ENCODE measurements at regions not wholly inside any gene's neighbourhood (a gene's known extent, or its start where the extent isn't known, plus 50 kb on each side); places are given as distances from the start of the nearest gene placed in this dataset.
"Not testable (repeated sequence)": the region's sequence is repeated elsewhere in the genome, so short reads cannot be mapped to it uniquely, and the experiment has no call there.

DNA sequence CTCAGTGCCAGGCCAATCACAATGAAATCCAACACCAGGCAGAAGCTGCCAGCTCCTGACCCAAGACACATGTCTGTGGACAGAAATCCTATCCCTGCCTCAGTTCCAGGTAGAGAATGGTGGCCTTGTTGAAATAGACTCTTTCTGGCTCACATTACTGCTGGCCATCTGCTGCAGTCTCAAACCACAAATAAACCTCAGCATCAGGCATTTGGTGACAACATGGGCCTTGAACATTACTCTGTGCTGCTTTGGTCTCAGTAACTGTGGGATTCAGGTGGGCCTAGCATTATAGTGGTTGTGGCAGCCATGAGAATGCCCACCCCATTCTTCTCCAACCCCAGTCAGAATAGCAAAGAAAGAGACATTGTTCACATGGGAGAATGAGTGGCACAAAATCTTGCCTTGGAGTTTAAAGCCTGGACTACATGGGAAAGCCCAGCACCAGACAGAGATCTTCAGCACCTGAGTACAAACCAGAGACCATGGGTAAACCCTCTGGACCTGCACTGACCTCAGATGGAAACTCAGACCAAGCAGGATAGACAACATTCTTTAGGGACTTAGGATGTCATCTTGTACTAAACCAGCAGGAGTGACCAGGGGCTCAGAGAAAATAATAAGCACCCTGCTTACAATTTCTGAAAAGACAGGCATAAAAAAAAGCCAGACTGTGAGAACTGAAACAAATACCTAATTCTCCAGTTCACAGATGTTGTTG lies 50.4 kb upstream of the TRAM1L1 start:
- DNase-seq (ENCODE audit: insufficient read length, low spot score): no peak
- peak; percentile 23 for FAIRE-seq
- no peak for TF ChIP-seq POU2F2 (IDR thresholded peaks at IDR 0.05; ENCODE audit: low read depth, low read length)
- TF ChIP-seq SPI1 (IDR thresholded peaks at IDR 0.05; ENCODE audit: low read depth, low read length): no peak
- no peak for TF ChIP-seq PAX5 (IDR thresholded peaks at IDR 0.05; ENCODE audit: insufficient read depth, low read length, severe bottlenecking)
- no peak for TF ChIP-seq POLR2A (IDR thresholded peaks at IDR 0.05; ENCODE audit: low read depth, low read length)
- no peak for TF ChIP-seq TAF1 (IDR thresholded peaks at IDR 0.05; ENCODE audit: low read depth, low read length)

DNA sequence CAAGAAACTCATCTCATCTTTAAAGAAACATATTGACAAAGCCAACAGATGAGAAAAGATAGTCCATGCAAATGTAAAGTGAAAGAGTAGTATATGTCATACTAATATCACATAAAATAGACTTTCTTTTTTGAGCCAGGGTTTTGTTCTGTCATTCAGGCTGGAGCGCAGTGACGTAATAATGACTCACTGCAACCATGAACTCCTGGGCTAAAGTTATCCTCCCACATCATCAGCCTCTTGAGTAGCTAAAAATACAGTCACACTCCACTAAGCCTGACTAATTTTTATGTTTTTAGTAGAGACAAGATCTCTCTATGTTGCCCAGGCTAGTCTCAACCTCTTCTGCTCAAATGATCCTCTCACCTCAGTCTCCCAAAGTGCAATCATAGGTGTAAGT lies 51.8 kb upstream of the TRAM1L1 start:
- TF ChIP-seq POU2F2 (IDR thresholded peaks at IDR 0.05; ENCODE audit: low read depth, low read length): no peak
- no peak for TF ChIP-seq POLR2AphosphoS5 (IDR thresholded peaks at IDR 0.05; ENCODE audit: low read depth, low read length)
- TF ChIP-seq SPI1 (IDR thresholded peaks at IDR 0.05; ENCODE audit: low read depth, low read length): no peak
- TF ChIP-seq PAX5 (IDR thresholded peaks at IDR 0.05; ENCODE audit: insufficient read depth, low read length, severe bottlenecking): no peak
- TF ChIP-seq POLR2A (IDR thresholded peaks at IDR 0.05; ENCODE audit: low read depth, low read length): no peak
- no peak for TF ChIP-seq TAF1 (IDR thresholded peaks at IDR 0.05; ENCODE audit: low read depth, low read length)
- FAIRE-seq (no peak), DNase-seq (ENCODE audit: insufficient read length, low spot score) (no peak)

DNA sequence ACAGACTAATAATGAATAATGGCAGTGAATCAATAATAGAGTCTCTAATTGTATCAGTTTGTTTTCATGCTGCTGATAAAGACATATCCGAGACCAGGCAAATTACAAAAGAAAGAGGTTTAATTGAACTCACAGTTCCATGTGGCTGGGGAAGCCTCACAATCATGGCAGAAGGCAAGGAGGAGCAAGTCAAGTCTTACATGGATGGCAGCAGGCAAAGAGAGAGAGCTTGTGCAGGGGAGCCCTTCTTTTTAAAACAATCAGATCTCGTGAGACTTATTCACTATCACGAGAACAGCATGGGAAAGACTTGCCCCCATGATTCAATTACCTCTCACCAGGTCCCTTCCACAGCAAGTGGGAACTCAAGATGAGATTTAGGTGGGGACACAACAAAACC lies 53.4 kb upstream of the TRAM1L1 start:
- not testable (repeated sequence) for FAIRE-seq; DNase-seq (ENCODE audit: insufficient read length, low spot score)

DNA sequence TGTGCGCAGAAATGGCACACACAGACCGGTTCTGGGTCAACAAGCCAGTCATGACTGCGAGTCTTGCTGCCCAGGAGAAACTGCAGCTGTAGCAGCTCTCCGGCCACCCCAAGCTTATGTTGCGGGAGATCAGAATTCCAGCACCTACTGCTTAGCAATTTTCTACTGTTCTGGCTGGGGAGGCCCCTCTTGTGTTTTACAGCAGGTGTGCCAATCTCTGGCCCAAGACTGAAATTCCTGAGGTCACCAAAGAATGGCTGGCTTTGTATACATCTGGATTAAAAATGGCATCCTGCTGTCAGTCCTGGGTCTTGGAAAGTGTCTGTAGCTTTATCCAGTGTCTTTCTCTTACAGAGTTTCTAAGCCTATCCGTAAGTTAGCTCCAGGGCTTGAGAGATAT lies 68.9 kb upstream of the TRAM1L1 start:
- TF ChIP-seq PAX5 (IDR thresholded peaks at IDR 0.05; ENCODE audit: insufficient read depth, low read length, severe bottlenecking) (no peak), POLR2AphosphoS5 (IDR thresholded peaks at IDR 0.05; ENCODE audit: low read depth, low read length) (no peak), POLR2A (IDR thresholded peaks at IDR 0.05; ENCODE audit: low read depth, low read length) (no peak), SPI1 (IDR thresholded peaks at IDR 0.05; ENCODE audit: low read depth, low read length) (no peak), TAF1 (IDR thresholded peaks at IDR 0.05; ENCODE audit: low read depth, low read length) (no peak), POU2F2 (IDR thresholded peaks at IDR 0.05; ENCODE audit: low read depth, low read length) (no peak)
- DNase-seq (ENCODE audit: insufficient read length, low spot score) (no peak), FAIRE-seq (no peak)

DNA sequence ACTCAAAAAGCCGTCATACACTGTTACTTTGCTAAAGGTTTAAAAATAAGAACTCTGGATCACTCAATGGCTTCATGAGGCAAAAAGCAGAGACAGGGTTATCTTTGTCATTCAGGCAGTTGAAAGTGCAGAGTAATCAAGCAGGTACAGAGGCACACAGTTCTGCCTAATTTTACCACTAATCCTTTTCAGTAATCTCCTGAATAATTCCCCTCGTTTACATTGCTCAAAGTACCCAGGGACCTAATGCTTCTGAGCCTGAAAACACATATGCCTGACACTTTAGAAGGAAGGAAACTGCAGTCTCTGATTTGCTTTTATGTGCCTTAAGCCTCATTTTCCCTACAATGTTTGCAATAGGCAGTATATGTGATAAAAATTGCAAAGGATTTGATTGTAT lies 71.4 kb upstream of the TRAM1L1 start:
- FAIRE-seq (no peak), DNase-seq (ENCODE audit: insufficient read length, low spot score) (no peak)

DNA sequence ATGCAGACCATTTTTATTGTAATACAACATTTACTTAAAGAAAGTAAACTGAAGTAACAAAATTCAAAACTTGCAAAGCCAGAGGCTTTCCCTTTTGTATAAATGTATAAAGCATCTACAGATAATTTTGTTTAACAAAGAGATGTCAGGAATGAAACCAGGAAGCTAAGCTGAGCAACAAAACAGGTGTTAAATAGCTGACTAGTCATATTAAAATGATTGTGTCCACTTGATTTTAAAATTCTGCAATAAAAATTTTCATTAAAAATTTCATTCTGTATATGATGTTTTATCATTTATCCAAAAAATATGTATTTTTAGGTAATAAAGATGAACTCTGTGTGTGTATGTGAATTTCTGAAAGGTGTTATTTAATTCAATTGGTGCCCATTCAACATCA lies 72.0 kb upstream of the TRAM1L1 start:
- FAIRE-seq: no peak
- TF ChIP-seq PAX5 (IDR thresholded peaks at IDR 0.05; ENCODE audit: insufficient read depth, low read length, severe bottlenecking): no peak
- TF ChIP-seq POU2F2 (IDR thresholded peaks at IDR 0.05; ENCODE audit: low read depth, low read length): no peak
- TF ChIP-seq TAF1 (IDR thresholded peaks at IDR 0.05; ENCODE audit: low read depth, low read length): no peak
- no peak for TF ChIP-seq POLR2AphosphoS5 (IDR thresholded peaks at IDR 0.05; ENCODE audit: low read depth, low read length)
- no peak for TF ChIP-seq SPI1 (IDR thresholded peaks at IDR 0.05; ENCODE audit: low read depth, low read length)
- TF ChIP-seq POLR2A (IDR thresholded peaks at IDR 0.05; ENCODE audit: low read depth, low read length): no peak

More for the DNA sequence above, 71.4 kb upstream of the TRAM1L1 start:
- no peak for TF ChIP-seq POLR2AphosphoS5 (IDR thresholded peaks at IDR 0.05; ENCODE audit: low read depth, low read length)
- TF ChIP-seq TAF1 (IDR thresholded peaks at IDR 0.05; ENCODE audit: low read depth, low read length): no peak
- TF ChIP-seq PAX5 (IDR thresholded peaks at IDR 0.05; ENCODE audit: insufficient read depth, low read length, severe bottlenecking): no peak
- TF ChIP-seq SPI1 (IDR thresholded peaks at IDR 0.05; ENCODE audit: low read depth, low read length): no peak
- TF ChIP-seq POLR2A (IDR thresholded peaks at IDR 0.05; ENCODE audit: low read depth, low read length): no peak
- no peak for TF ChIP-seq POU2F2 (IDR thresholded peaks at IDR 0.05; ENCODE audit: low read depth, low read length)

DNA sequence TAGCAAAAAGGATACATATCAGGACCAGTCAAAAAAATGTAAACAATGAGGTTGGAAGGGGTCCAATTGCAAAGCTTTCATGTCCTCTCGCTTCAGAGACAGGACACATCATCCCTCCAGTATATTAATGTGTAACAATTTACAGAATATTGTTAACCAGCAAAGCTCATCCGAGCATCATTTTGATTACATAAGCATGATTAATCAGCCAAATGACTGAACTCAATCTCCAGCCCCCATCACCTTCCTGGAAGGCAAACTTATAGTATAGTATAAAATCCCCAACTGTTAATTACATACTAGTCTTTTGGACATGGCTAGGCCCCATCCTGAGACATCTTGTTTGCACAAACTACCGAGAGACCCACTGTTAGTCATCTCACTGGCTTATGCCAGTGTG lies 77.6 kb upstream of the TRAM1L1 start:
- TF ChIP-seq POLR2AphosphoS5 (IDR thresholded peaks at IDR 0.05; ENCODE audit: low read depth, low read length) (no peak), PAX5 (IDR thresholded peaks at IDR 0.05; ENCODE audit: insufficient read depth, low read length, severe bottlenecking) (no peak), SPI1 (IDR thresholded peaks at IDR 0.05; ENCODE audit: low read depth, low read length) (no peak), POU2F2 (IDR thresholded peaks at IDR 0.05; ENCODE audit: low read depth, low read length) (no peak), POLR2A (IDR thresholded peaks at IDR 0.05; ENCODE audit: low read depth, low read length) (no peak), TAF1 (IDR thresholded peaks at IDR 0.05; ENCODE audit: low read depth, low read length) (no peak)
- FAIRE-seq: no peak
- DNase-seq (ENCODE audit: insufficient read length, low spot score): no peak

More for the DNA sequence above, 72.0 kb upstream of the TRAM1L1 start:
- DNase-seq (ENCODE audit: insufficient read length, low spot score): no peak

DNA sequence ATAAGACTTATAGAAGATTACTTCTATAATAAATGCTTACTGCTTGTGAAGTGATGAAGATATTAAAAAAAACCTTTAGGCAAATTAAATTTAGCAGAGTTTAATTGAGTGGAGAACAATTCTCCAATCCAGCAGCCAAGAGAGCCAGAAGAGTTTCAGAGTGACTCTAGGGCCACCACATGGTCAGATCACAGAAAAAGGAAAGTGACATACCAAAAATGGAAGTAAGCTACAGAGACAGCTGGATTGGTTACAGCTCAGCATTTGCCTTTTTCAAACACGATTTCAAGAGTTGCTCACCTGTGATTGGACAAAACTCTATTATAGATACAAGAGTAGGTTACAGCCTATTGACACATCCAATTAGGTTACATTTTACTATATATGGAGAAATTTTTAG lies 79.0 kb upstream of the TRAM1L1 start:
- DNase-seq (ENCODE audit: insufficient read length, low spot score): no peak
- FAIRE-seq: no peak
- TF ChIP-seq SPI1 (IDR thresholded peaks at IDR 0.05; ENCODE audit: low read depth, low read length): no peak
- TF ChIP-seq POLR2A (IDR thresholded peaks at IDR 0.05; ENCODE audit: low read depth, low read length): no peak
- no peak for TF ChIP-seq PAX5 (IDR thresholded peaks at IDR 0.05; ENCODE audit: insufficient read depth, low read length, severe bottlenecking)
- no peak for TF ChIP-seq POU2F2 (IDR thresholded peaks at IDR 0.05; ENCODE audit: low read depth, low read length)
- no peak for TF ChIP-seq TAF1 (IDR thresholded peaks at IDR 0.05; ENCODE audit: low read depth, low read length)
- TF ChIP-seq POLR2AphosphoS5 (IDR thresholded peaks at IDR 0.05; ENCODE audit: low read depth, low read length): no peak

DNA sequence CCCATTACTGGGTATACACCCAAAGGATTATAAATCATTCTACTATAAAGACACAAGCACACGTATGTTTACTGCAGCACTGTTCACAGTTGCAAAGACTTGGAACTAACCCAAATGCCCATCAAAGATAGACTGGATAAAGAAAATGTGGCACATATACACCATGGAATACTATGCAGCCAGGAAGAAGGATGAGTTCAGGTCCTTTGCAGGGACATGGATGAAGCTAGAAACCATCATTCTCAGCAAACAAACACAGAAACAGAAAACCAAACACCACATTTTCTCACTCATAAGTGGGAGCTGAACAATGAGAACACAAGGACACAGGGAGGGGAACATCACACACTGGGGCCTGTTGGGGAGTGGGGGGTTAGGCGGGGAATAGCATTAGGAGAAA lies 90.0 kb upstream of the TRAM1L1 start:
- DNase-seq (ENCODE audit: insufficient read length, low spot score); FAIRE-seq: not testable (repeated sequence)

DNA sequence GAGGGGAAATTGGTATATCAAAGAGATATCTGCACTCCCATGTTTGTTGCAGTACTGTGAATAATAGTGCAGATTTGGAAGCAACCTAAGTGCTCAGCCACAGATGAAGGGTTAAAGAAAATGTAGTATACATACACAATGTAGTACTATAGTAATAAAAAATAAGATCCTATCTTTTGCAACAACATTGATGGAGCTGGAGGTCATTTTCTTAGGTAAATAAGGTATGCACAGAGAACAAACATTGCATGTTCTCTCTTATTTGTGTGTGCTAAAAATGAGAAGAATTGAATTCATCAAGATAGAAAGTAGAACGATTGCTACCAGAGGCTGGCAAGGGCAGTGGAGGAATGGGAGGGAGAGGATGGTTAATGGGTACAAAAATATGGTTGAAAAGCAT lies 117.9 kb upstream of the TRAM1L1 start:
- no peak for DNase-seq (ENCODE audit: insufficient read length, low spot score)
- TF ChIP-seq SPI1 (IDR thresholded peaks at IDR 0.05; ENCODE audit: low read depth, low read length): no peak
- no peak for TF ChIP-seq POLR2A (IDR thresholded peaks at IDR 0.05; ENCODE audit: low read depth, low read length)
- no peak for FAIRE-seq

DNA sequence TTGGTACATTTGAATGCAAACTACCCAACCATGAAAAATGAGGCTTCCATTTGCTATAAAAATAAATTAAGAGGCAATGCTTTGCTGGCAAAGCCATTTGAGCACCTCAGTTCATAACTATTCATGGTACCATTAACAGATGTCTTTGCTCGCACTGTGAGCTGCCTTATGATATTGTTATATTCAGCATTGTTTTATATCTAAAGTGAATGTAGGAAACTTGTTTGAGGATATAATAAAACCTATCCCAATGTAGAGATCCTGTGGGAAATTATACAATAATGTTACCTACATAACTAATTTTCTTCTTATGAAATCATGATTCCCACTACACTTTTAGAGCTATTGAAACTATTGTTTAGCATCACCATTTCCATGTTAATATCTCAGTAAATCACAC lies 125.2 kb upstream of the TRAM1L1 start:
- no peak for FAIRE-seq
- TF ChIP-seq TAF1 (IDR thresholded peaks at IDR 0.05; ENCODE audit: low read depth, low read length): no peak
- TF ChIP-seq POU2F2 (IDR thresholded peaks at IDR 0.05; ENCODE audit: low read depth, low read length): no peak
- TF ChIP-seq POLR2A (IDR thresholded peaks at IDR 0.05; ENCODE audit: low read depth, low read length): no peak
- TF ChIP-seq PAX5 (IDR thresholded peaks at IDR 0.05; ENCODE audit: insufficient read depth, low read length, severe bottlenecking): no peak
- no peak for TF ChIP-seq SPI1 (IDR thresholded peaks at IDR 0.05; ENCODE audit: low read depth, low read length)
- TF ChIP-seq POLR2AphosphoS5 (IDR thresholded peaks at IDR 0.05; ENCODE audit: low read depth, low read length): no peak
- DNase-seq (ENCODE audit: insufficient read length, low spot score): no peak

Data from GM12891 (cell line).